DND-41 (cell line): ENCODE measurements at regions not wholly inside any gene's neighbourhood (a gene's known extent, or its start where the extent isn't known, plus 50 kb on each side); places are given as distances from the start of the nearest gene placed in this dataset.
"Not testable (repeated sequence)": the region's sequence is repeated elsewhere in the genome, so short reads cannot be mapped to it uniquely, and the experiment has no call there.

Experiments used
- ATAC-seq: fragments of 200-7000 bp; cut with Tn5 transposase; 3 replicates; pipeline ENCODE4 v1.9.1; 2021; ENCODE audit warnings: low read depth; ENCODE audit not compliant: insufficient read depth
- DNase-seq: peaks from one replicate; pipeline ENCODE4 v3.0.0-alpha.2; 2020
- H2AFZ ChIP-seq: 2 replicates; pipeline ENCODE4 v1.6.0; 2012; ENCODE audit warnings: low read depth, low read length
- H3K27ac ChIP-seq: 2 replicates; pipeline ENCODE4 v1.5.1; 2012; ENCODE audit warnings: low read length, inconsistent platforms
- H3K27me3 ChIP-seq: fragments of 200-600 bp; sonication (generic); 2 replicates; pipeline ENCODE4 v1.6.0; 2012; ENCODE audit warnings: low read length, mild to moderate bottlenecking, inconsistent platforms; ENCODE audit not compliant: insufficient read depth, poor library complexity
- H3K36me3 ChIP-seq: 2 replicates; pipeline ENCODE4 v1.5.1; 2012; ENCODE audit warnings: low read length, inconsistent platforms; ENCODE audit not compliant: insufficient read depth
- H3K4me1 ChIP-seq: 2 replicates; pipeline ENCODE4 v1.5.1; 2012; ENCODE audit warnings: mild to moderate bottlenecking, low read length; ENCODE audit not compliant: insufficient read depth
- H3K4me2 ChIP-seq: 2 replicates; pipeline ENCODE4 v1.6.0; 2012; ENCODE audit warnings: mild to moderate bottlenecking, moderate library complexity, low read length, inconsistent platforms; ENCODE audit not compliant: insufficient read depth
- H3K4me3 ChIP-seq, 2 experiments: fragments of 200-600 bp in 1 of 2; shearing (Covaris generic) in 1 of 2; 2 replicates each; pipeline ENCODE4 v1.5.1; 2012 to 2016; ENCODE audit warnings: inconsistent platforms in 2 of 2, low read length in 2 of 2, mild to moderate bottlenecking in 2 of 2, low read depth in 1 of 2, moderate library complexity in 1 of 2
- H3K79me2 ChIP-seq: 2 replicates; pipeline ENCODE4 v1.6.0; 2012; ENCODE audit warnings: low read length, inconsistent platforms; ENCODE audit not compliant: insufficient read depth
- H3K9ac ChIP-seq: 2 replicates; pipeline ENCODE4 v1.6.0; 2012; ENCODE audit warnings: low read depth, mild to moderate bottlenecking, inconsistent platforms, low read length, moderate library complexity
- H3K9me3 ChIP-seq: 2 replicates; pipeline ENCODE4 v1.5.1; 2012; ENCODE audit warnings: low read length, moderate library complexity, mild to moderate bottlenecking, inconsistent platforms; ENCODE audit not compliant: insufficient read depth, severe bottlenecking
- H4K20me1 ChIP-seq: 2 replicates; pipeline ENCODE4 v1.6.0; 2012; ENCODE audit warnings: low read length; ENCODE audit not compliant: insufficient read depth
- CTCF ChIP-seq: IDR thresholded peaks from 2 replicates; pipeline ENCODE4 v1.5.1; 2012; ENCODE audit warnings: borderline replicate concordance, low read length, moderate library complexity, mild to moderate bottlenecking; ENCODE audit not compliant: poor library complexity, severe bottlenecking; ENCODE audit errors: extremely low read depth
- EZH2 ChIP-seq: IDR thresholded peaks from 3 replicates; pipeline ENCODE4 v1.6.1; 2012; ENCODE audit warnings: borderline replicate concordance, low read depth, mild to moderate bottlenecking, moderate library complexity, low read length, inconsistent platforms; ENCODE audit not compliant: severe bottlenecking

- Histone ChIP-seq H4K20me1 (no peaks in the 10 kb centered on the region), H3K4me3 (no peak overlapping the region), H3K27ac (no peak overlapping the region), H3K9ac (no peak overlapping the region), H2AFZ (no peak overlapping the region), H3K27me3 (no peaks in the 10 kb centered on the region), H3K4me1 (no peaks in the 10 kb centered on the region), H3K9me3 (no peaks in the 10 kb centered on the region), H3K79me2 (no peaks in the 10 kb centered on the region), H3K36me3 (no peaks in the 10 kb centered on the region), H3K4me2 (no peak overlapping the region)
- no peak for ATAC-seq
- TF ChIP-seq EZH2 (no peak), CTCF (no peak)
- DNase-seq, result no peak
Measured at GRCh38 chr22:26082866-26083265, 86.4 kb upstream of the SEZ6L start.

GRCh38 chr22:26086359-26086758, 82.9 kb upstream of the SEZ6L start:
- no peak for TF ChIP-seq EZH2
- TF ChIP-seq CTCF, result peak; percentile 37
- Histone ChIP-seq H3K27ac (no peak overlapping the region), H3K36me3 (no peaks in the 10 kb centered on the region), H4K20me1 (no peaks in the 10 kb centered on the region), H3K4me2 (no peak overlapping the region), H3K27me3 (peaks cover 6% of the 10 kb centered on the region), H3K4me1 (no peaks in the 10 kb centered on the region), H3K9me3 (no peaks in the 10 kb centered on the region), H3K79me2 (no peaks in the 10 kb centered on the region), H3K4me3 (no peak overlapping the region), H3K9ac (no peak overlapping the region), H2AFZ (no peak overlapping the region)
- DNase-seq (no peak), ATAC-seq (no peak)

GRCh38 chr22:26087816-26088215, 81.4 kb upstream of the SEZ6L start:
- Histone ChIP-seq H3K4me2 (no peak overlapping the region), H3K9ac (no peak overlapping the region), H3K27ac (no peak overlapping the region), H2AFZ (no peak overlapping the region), H3K9me3 (no peaks in the 10 kb centered on the region), H3K4me3 (no peak overlapping the region), H3K36me3 (no peaks in the 10 kb centered on the region), H3K4me1 (no peaks in the 10 kb centered on the region), H3K27me3 (peaks cover 8% of the 10 kb centered on the region), H4K20me1 (no peaks in the 10 kb centered on the region), H3K79me2 (no peaks in the 10 kb centered on the region)
- no peak for TF ChIP-seq EZH2
- TF ChIP-seq CTCF, result no peak
- ATAC-seq, result no peak
- no peak for DNase-seq

GRCh38 chr22:26090821-26091220, 78.4 kb upstream of the SEZ6L start:
- no peaks in the 10 kb centered on the region for H4K20me1 ChIP-seq
- H3K79me2 ChIP-seq, result no peaks in the 10 kb centered on the region
- H2AFZ ChIP-seq, result no peak overlapping the region
- H3K4me1 ChIP-seq, result no peaks in the 10 kb centered on the region
- peaks cover 11% of the 10 kb centered on the region for H3K27me3 ChIP-seq
- H3K4me3 ChIP-seq, result no peak overlapping the region
- H3K9ac ChIP-seq, result no peak overlapping the region
- no peak for TF ChIP-seq CTCF
- TF ChIP-seq EZH2, result no peak
- no peak overlapping the region for H3K4me2 ChIP-seq
- no peaks in the 10 kb centered on the region for H3K9me3 ChIP-seq
- ATAC-seq (no peak), DNase-seq (no peak)
- H3K36me3 ChIP-seq, result no peaks in the 10 kb centered on the region
- H3K27ac ChIP-seq, result no peak overlapping the region

- H3K4me1 ChIP-seq, ATAC-seq, H4K20me1 ChIP-seq: not testable (repeated sequence)
Measured at GRCh38 chr22:26094497-26094896, 74.8 kb upstream of the SEZ6L start.

More at GRCh38 chr22:26094497-26094896, 74.8 kb upstream of the SEZ6L start:
- not testable (repeated sequence) for H3K27ac ChIP-seq, H3K4me3 ChIP-seq, H3K9ac ChIP-seq, H3K36me3 ChIP-seq, H3K79me2 ChIP-seq, DNase-seq, H3K4me2 ChIP-seq, H2AFZ ChIP-seq, H3K9me3 ChIP-seq
- peaks cover 11% of the 10 kb centered on the region for H3K27me3 ChIP-seq
